Stimulated activated CD8-positive, alpha-beta memory T cell treated with anti-CD3 and anti-CD28 coated beads, Interleukin-15, amount 100 ng/mL, for 1 hour (primary cell): ENCODE measurements at regions not wholly inside any gene's neighbourhood (a gene's known extent, or its start where the extent isn't known, plus 50 kb on each side); places are given as distances from the start of the nearest gene placed in this dataset.

ENCODE experiments used
- DNase-seq: peaks from one replicate; pipeline ENCODE4 v3.0.0-alpha.2; 2020; ENCODE audit warnings: low read depth

DNA sequence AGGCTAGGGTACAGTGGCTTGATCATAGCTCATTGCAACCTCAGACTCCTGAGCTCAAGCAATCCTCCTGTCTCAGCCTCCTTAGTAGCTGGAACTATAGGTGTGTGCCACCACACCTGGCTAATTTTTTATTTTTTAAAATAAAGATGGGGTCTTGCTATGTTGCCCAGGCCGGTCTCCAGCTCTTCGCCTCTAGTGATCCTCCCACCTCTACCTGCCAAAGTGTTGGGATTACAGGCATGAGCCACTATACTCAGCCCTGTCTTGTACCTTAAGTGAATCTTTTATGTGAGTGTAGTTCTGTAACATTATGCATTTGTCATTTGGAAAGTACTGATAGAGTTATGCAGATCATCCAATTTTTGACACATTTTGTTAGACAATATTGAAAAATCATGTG lies 66.9 kb upstream of the C15orf39 start:
- DNase-seq: no peak

DNA sequence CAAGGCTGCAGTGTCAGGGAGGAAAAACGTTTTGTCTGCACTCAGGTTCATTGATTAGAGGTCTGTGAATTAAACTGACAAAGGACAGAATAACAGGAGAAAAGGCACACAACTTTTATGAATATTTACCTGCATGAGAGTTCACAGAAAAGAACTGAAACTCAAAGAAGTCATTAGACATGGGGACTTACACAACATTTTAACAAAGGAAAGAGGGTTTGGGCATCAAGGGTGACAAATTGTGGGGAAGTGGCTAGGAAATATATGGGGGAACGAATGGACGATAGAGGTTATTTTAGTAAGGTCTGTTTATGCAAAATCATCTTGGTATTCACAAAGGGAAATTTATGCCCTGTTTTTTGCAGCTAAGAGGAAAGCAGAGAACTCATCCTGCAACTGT lies 65.6 kb upstream of the C15orf39 start:
- no peak for DNase-seq

DNA sequence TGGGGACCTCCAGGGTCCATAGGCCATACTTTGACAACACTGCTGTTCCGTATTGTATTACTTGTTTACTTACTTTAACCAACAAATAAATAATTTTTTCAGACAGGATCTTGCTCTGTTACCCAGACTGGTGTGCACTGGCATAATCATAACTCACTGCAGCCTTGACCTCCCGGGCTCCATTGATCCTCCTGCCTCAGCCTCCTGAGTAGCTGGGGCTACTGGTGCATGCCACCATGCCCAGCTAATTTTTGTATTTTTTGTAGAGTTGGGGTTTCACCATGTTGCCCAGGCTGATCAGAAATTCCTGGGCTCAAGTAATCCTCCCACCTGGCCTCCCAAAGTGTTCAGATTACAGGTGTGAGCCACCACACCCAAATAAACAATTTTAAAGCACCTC lies 64.9 kb upstream of the C15orf39 start:
- no peak for DNase-seq

DNA sequence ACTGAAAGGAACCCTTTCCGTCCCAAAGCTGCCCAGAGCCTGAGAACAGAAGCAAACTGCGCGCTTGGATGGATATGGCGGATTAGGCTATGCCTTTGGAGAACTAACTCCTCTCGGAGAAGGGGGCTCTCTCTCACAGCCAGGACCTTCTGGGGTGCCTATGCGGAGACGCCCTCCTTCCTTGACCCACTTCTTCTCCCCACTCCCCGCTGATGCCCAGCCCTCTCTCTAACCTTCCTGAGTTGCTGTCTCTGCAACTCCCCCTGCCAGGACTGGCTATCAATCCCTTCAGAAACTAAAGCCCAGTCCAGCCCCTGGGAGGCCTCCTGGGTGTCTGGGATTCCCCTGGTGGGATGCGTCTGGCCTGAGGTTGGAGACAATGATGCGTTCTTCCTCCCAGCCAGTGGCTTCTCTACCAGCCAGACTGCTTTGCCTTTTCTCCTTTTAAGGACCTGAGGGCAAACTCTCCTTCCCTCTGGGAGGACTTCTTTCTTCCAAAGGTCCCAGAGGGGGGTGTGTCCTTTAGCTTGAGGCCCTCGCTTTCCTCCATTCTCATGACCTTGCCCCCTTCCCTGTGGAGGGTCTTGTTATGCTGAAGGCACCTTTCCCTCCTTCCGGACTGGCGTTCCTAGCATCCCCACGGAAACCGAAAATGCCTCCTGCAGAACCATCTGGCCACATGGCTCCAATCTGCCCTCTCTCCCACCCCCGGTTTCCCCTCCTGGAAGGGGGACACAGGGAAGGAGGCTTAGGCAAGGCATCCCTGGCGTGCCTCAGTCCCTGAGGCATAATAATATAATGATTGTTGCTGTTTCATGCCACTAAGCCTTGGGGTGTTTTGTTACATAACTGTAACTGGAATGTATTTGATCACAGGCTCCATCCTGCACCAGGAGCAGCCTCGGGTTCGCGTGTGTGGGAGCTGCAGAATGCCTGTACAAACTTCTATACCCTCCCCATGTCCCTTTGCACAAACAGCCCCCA lies 63.4 kb upstream of the C15orf39 start:
- DNase-seq: no peak

DNA sequence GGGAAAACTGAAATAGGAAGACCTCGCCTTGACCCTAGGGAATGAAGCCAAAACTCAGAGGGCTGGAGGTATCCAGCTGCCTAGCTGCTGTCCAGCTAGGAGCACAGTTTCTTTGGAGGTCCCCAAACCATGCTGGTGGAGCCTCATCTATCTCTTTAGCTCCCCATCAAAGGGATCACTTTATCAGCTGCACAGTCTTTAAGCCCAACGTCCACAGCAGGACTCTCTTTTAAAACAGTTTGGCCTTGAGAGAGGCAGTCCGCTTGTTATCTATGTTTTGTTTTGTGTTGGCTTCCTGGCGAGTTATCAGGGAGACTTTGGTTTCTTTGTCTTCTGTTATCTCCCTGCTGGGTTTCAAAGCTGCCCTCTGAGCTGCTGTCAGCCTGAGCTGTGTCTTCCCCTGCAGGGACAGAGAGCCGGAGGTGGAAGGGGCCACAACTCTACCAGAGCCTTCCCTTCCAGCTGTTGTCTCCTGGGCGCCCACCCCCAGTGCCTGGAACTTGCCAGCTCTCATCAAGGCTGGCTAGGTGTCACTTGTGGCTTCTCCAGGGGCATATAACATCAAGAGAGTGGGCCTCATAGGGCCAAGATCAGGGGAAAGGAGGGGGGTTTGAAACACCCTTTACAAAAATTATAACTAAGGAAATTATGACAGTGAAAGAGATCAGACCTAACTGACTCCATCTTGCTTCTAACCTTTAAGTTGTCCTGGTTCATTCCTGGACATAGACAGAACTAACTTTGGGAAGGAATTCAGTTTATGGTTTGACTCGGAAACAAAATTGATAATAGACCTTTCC lies 61.4 kb upstream of the C15orf39 start:
- DNase-seq: no peak

DNA sequence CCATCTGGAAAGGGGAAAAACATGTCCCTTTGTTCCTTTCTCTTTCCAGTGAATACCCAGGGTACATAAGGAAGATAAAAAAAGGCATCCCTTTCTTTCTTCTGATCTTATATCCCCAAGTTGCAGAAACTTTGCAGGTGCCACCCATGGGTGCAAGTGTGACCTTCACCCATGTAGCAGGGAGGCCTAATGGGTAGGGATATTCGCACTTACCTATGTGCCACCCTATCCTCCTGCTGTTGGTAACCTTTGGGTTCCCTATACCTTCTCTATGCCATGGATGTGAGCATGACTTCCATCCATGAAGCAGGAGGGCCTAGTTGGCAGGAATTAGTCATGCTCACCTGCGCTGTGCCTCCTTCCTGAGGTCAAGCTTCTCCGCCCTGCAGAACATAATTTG lies 59.2 kb upstream of the C15orf39 start:
- DNase-seq: no peak

DNA sequence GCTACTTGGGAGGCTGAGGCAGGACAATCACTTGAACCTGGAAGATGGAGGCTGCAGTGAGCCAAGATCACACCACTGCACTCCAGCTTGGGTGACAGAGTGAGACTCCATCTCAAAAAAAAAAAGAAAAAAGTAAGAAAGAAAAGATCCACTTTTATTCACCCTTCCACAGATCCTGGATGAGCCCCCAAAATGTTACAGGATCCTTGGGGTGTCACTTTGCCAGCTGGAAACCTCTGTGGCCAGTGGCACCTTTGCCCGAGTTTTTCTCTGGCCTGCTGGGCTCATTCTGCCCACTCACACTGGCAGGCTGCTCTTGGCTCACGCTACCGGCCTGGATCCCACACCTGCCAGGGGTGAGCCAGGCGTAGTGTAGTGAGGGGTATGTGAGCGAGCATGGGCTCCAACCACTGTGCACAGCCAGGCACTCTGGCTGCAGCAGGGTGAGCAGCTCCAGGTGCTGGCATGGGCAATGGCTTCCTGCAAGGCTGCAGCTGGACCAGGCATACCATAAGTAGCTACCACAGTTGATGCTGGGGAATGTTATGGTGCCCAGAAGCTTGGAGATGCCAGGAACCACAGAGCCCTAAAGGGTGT lies 57.8 kb upstream of the C15orf39 start:
- no peak for DNase-seq

DNA sequence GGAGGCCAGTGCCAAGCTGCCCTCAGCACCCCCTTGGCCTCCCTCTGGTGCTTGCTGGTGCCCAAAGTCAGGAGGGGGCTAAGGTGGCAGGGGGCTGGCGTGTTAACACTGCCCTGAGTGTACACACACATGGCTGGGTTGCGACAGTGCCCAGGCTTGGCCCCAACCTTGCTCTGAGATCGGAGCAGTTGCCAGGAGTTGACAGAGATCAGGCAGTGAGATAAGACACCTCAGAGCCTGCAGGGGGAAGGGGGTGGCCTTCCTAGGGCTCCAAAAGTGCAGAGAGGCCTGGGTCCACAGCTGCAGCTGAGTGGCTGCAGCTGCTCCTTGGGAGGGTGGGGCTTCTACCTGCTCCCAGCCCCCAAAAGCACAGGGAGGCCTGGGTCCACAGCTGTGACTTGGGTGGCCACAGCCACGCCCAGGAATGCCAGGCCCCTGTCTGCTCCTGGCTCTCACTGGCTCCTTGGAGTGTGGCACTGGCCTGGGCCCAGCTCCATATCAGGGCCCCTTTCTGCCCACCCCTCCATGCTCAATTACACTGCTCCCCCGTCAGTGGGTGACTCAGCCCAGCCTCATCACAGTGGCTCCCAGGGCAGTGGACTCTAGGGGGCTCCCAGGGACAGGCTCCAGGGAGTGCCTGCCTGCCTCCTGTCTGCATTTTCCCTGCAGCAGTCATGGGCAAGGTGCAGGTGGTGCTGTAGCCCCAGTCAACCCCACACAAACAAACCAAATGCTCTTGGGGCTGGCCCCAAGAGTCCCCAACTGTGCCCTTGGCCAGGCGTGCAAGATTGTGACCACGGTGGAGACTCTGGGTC lies 56.4 kb upstream of the C15orf39 start:
- no peak for DNase-seq

DNA sequence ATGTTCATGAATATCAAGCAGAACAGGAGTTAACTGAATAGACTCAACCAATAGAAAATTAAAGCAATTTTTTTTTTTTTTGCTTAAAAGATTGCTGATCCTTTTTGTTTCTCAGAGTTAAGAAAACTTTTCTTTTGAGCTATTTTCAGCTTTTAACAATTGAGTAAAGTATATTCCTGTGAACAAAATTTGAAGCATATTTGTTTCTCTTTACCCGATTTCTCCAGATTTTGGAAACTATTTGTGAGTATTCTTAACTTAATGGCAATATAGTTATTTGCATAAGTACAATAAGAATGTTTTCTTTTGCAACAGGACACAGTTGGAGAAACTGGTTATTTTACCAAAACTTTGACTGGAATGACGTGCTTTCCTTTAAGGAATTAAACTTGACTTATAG lies 53.4 kb upstream of the C15orf39 start:
- DNase-seq: no peak

DNA sequence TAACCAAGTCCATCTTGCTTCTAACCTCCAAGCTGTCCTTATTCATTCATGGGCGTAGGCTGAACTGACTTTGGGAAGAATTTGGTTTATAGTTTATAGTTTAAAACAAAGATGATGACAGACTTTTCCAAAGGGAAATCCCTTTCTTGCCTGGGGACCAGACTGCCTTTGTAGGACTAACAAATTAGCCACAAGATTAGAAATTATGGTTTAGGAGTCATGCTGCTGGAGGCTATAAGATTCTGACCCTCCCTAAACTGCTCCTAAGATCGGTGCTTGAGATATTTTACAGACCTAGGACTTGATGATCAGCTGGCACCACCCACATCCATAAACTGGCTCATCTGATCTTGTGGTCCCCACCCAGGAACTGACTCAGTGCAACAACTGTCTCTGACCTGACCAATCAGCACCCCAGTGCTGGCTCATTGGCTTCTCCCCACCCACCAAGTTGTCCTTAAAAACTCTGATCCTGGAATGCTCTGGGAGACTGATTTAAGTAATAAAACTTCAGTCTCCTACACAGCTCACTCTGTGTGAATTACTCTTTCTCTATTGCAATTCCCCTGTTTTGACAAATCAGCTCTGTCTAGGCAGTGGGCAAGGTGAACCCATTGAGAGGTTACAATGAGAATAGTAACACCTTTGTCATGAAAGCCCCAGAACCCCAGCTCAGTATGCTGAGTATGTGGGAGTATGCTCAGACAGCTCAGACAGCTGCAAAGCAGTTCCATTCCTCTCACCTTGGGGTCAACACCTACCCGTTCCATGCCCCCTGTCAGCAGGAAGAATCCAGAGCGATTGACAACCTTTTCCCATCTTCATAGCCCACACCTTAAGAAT lies 51.6 kb upstream of the C15orf39 start:
- no peak for DNase-seq

DNA sequence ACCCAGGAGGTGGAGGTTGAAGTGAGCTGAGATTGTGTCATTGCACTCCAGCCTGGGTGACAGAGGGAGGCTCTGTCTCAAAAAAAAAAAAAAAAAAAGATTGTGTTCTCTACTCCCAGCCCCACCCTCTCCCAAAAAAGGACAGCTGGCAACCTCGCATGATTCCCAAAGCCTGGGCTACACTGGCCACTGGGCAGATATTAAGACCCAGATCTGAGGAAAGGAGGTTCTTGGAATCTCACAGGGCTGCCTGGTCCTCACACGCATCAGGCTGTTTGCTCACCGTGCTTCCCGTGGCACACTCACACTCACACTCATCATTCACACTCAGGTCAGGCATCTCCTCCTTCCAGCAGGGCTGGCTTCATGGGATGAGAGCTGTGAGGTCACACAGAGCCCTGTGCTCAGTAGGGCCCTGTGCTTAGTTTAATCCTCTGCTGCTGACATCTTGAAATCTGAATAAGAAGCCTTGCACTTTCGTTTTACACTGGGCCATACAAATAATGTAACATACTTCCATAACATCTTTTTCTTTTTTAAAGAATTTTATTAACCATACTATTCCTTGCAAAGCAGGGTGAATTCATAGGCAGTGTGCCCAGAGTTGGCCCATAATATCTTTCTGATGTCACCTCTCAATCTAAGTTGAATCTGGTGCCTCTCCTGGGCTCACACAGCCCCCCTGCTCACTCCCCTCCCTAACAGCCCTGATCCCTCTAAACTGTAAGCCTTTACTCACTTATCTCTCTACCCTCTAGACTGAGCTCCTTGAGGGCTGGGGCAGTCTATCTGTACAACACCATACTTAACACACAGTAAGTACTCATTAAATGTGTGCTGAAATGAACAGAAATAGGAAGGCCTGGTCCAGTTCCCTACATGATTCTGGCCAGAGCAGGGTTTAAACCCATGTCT lies 50.2 kb upstream of the C15orf39 start:
- no peak for DNase-seq
